Ascending aorta (tissue), 2 donors: ENCODE measurements at regions not wholly inside any gene's neighbourhood (a gene's known extent, or its start where the extent isn't known, plus 50 kb on each side); places are given as distances from the start of the nearest gene placed in this dataset.
"Not testable (repeated sequence)": the region's sequence is repeated elsewhere in the genome, so short reads cannot be mapped to it uniquely, and the experiment has no call there.

Experiments
- DNase-seq, 2 donors: peaks; one replicate each; pipeline ENCODE4 v3.0.0-alpha.2; 2019; ENCODE audit warnings: low spot score in 2 of 2
- H3K27ac ChIP-seq, 2 donors: fragments of 200-600 bp; sonication (generic); one replicate each; pipeline ENCODE4 v1.5.1; 2016 to 2017; ENCODE audit warnings: mild to moderate bottlenecking in 1 of 2
- H3K27me3 ChIP-seq: fragments of 200-600 bp; sonication (generic); one replicate; pipeline ENCODE4 v1.5.1; 2017
- H3K36me3 ChIP-seq, 2 donors: fragments of 200-600 bp; sonication (generic); one replicate each; pipeline ENCODE4 v1.5.1; 2016
- H3K4me1 ChIP-seq, 2 donors: fragments of 200-600 bp; sonication (generic); one replicate each; pipeline ENCODE4 v1.5.1; 2016 to 2017; ENCODE audit warnings: mild to moderate bottlenecking in 1 of 2
- H3K4me3 ChIP-seq, 2 donors: fragments of 200-600 bp; sonication (generic); one replicate each; pipeline ENCODE4 v1.5.1; 2016 to 2017; ENCODE audit warnings: mild to moderate bottlenecking in 1 of 2
- H3K9me3 ChIP-seq, 2 donors: fragments of 200-600 bp; sonication (generic); one replicate each; pipeline ENCODE4 v1.5.1; 2016
- CTCF ChIP-seq, 3 experiments: fragments of 200-600 bp in 2 of 3; fragments of 450-650 bp in 1 of 3; sonication (generic) in 2 of 3; IDR thresholded peaks; one replicate each; pipeline ENCODE4 v1.5.1; 2016 to 2019; ENCODE audit warnings: antibody characterized with exemption in 3 of 3, mild to moderate bottlenecking in 1 of 3, moderate library complexity in 1 of 3
- intact Hi-C: fragments of 100-400 bp; cut with DNase I; formaldehyde crosslinking; loops from one replicate; pipeline ENCODE4 v1.15.1; 2023

GRCh38 chr12:19666070-19666469, 226.8 kb downstream of the AEBP2 start:
- no peak for TF ChIP-seq CTCF (IDR thresholded peaks at IDR 0.05)
- DNase-seq: no peak
- Histone ChIP-seq H3K36me3 (no peaks in the 10 kb centered on the region), H3K4me1 (peaks cover 0 to 11% of the 10 kb centered on the region in 2 donors), H3K9me3 (no peaks in the 10 kb centered on the region), H3K27ac (peak overlapping the region; percentile 76 to 80), H3K4me3 (no peak overlapping the region), H3K27me3 (no peaks in the 10 kb centered on the region)
- intact Hi-C loops: no loop called here

GRCh38 chr12:19669793-19670192, 230.5 kb downstream of the AEBP2 start:
- no peak for DNase-seq
- H3K27me3 ChIP-seq: no peaks in the 10 kb centered on the region
- intact Hi-C loops: no loop called here
- H3K27ac ChIP-seq: no peak overlapping the region
- no peaks in the 10 kb centered on the region for H3K36me3 ChIP-seq
- H3K4me1 ChIP-seq: peaks cover 0 to 14% of the 10 kb centered on the region in 2 donors
- TF ChIP-seq CTCF (IDR thresholded peaks at IDR 0.05): no peak
- no peaks in the 10 kb centered on the region for H3K9me3 ChIP-seq
- no peak overlapping the region for H3K4me3 ChIP-seq

- Histone ChIP-seq H3K9me3 (no peaks in the 10 kb centered on the region), H3K4me1 (peaks cover 0 to 3% of the 10 kb centered on the region in 2 donors), H3K27ac (no peak overlapping the region), H3K36me3 (no peaks in the 10 kb centered on the region), H3K4me3 (no peak overlapping the region), H3K27me3 (no peaks in the 10 kb centered on the region)
- DNase-seq: no peak
- intact Hi-C loops: no loop called here
- TF ChIP-seq CTCF (IDR thresholded peaks at IDR 0.05): no peak
These were observed 232.4 kb downstream of the AEBP2 start for GRCh38 chr12:19671695-19672094.

- no peak overlapping the region for H3K4me3 ChIP-seq
- no peak for DNase-seq
- TF ChIP-seq CTCF (IDR thresholded peaks at IDR 0.05): no peak
- H3K4me1 ChIP-seq: peaks cover 0 to 3% of the 10 kb centered on the region in 2 donors
- H3K36me3 ChIP-seq: no peaks in the 10 kb centered on the region
- no peak overlapping the region for H3K27ac ChIP-seq
- peaks cover 0 to 5% of the 10 kb centered on the region in 2 donors for H3K9me3 ChIP-seq
- no peaks in the 10 kb centered on the region for H3K27me3 ChIP-seq
- intact Hi-C loops: no loop called here
These were observed 235.1 kb downstream of the AEBP2 start for GRCh38 chr12:19674437-19674836.

- Histone ChIP-seq H3K9me3 (peaks cover 0 to 5% of the 10 kb centered on the region in 2 donors), H3K27me3 (no peaks in the 10 kb centered on the region), H3K36me3 (no peaks in the 10 kb centered on the region), H3K4me3 (no peak overlapping the region), H3K27ac (no peak overlapping the region), H3K4me1 (peaks cover 0 to 3% of the 10 kb centered on the region in 2 donors)
- intact Hi-C loops: no loop called here
- DNase-seq: no peak
- TF ChIP-seq CTCF (IDR thresholded peaks at IDR 0.05): no peak
These were observed 236.1 kb downstream of the AEBP2 start for GRCh38 chr12:19675361-19675760.

GRCh38 chr12:19678501-19678900, 239.2 kb downstream of the AEBP2 start:
- H3K27me3 ChIP-seq, DNase-seq, H3K4me1 ChIP-seq, H3K36me3 ChIP-seq, H3K9me3 ChIP-seq, intact Hi-C loops, H3K27ac ChIP-seq, H3K4me3 ChIP-seq: not testable (repeated sequence)
